ENCODE measurements at regions not wholly inside any gene's neighbourhood (a gene's known extent, or its start where the extent isn't known, plus 50 kb on each side); places are given as distances from the start of the nearest gene placed in this dataset.
A peak's percentile ranks its signal among the peaks of the same experiment; 100 is the strongest.
"Not testable (repeated sequence)": the region's sequence is repeated elsewhere in the genome, so short reads cannot be mapped to it uniquely, and the experiment has no call there.

GRCh38 chr13:18322821-18323220 lies 858.8 kb downstream of the TUBA3C start:
- H3K27ac Mint-ChIP-seq; H3K4me3 Mint-ChIP-seq; H3K36me3 ChIP-seq (ENCODE audit: control insufficient read depth in 2 of 3, insufficient read depth in 3 of 3, low read length in 3 of 3); CTCF ChIA-PET; H3K36me3 Mint-ChIP-seq; ATAC-seq; H3K9me3 ChIP-seq (ENCODE audit: control insufficient read depth in 2 of 3, low read length in 3 of 3); intact Hi-C loops (cut with micrococcal nuclease); H3K27me3 Mint-ChIP-seq; H3K4me3 ChIP-seq (ENCODE audit: low read length); H3K27me3 ChIP-seq (ENCODE audit: control insufficient read depth in 2 of 2, insufficient read depth in 2 of 2, low read length in 2 of 2); DNase-seq; H3K4me1 Mint-ChIP-seq; H3K4me1 ChIP-seq (ENCODE audit: control insufficient read depth in 2 of 2, insufficient read depth in 2 of 2, low read length in 2 of 2); H3K27ac ChIP-seq (ENCODE audit: low read depth, low read length); POLR2A ChIA-PET: not testable (repeated sequence)
- H3K9me3 Mint-ChIP-seq = peaks cover 0 to 16% (median 0%) of the 10 kb centered on the region in 11 donors

- H3K9me3 Mint-ChIP-seq = peaks cover 0 to 25% (median 4%) of the 10 kb centered on the region in 11 donors
- intact Hi-C loops (cut with micrococcal nuclease); H3K4me3 Mint-ChIP-seq; H3K4me1 ChIP-seq (ENCODE audit: control insufficient read depth in 2 of 2, insufficient read depth in 2 of 2, low read length in 2 of 2); H3K4me1 Mint-ChIP-seq; ATAC-seq; H3K9me3 ChIP-seq (ENCODE audit: control insufficient read depth in 2 of 3, low read length in 3 of 3); H3K27ac ChIP-seq (ENCODE audit: low read depth, low read length); H3K27ac Mint-ChIP-seq; H3K4me3 ChIP-seq (ENCODE audit: low read length); H3K36me3 ChIP-seq (ENCODE audit: control insufficient read depth in 2 of 3, insufficient read depth in 3 of 3, low read length in 3 of 3); POLR2A ChIA-PET; H3K36me3 Mint-ChIP-seq; DNase-seq; CTCF ChIA-PET; H3K27me3 ChIP-seq (ENCODE audit: control insufficient read depth in 2 of 2, insufficient read depth in 2 of 2, low read length in 2 of 2); H3K27me3 Mint-ChIP-seq: not testable (repeated sequence)
Observed at GRCh38 chr13:18319653-18320052, 862.0 kb downstream of the TUBA3C start.

DNA sequence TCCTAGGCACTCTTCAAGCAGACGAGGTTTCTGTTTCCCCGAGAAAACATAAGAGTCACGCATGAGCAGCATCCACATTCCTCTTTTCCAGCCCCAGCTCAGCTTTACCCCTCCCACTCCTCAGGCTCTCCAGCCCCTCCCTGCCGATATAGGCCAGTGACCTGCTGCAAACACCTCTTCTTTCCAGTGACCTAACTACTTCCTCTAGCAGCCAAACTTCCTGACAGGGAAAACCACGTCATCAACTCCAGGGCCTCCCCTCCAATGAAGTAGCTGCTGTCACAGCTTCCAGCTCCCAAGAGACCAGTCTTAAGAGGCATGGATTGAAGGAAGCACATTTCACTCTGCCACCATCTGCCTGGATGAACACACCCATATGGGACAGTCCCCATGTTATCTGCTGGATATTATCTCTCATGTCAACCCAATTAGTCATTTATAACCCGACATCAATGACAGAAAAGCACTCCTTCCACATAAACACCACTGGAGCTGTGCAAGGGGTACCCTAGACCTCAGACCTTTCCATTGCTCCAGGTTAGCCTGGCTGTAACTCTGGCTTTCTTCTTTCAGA lies 878.3 kb downstream of the TUBA3C start:
- H3K4me3 ChIP-seq (ENCODE audit: low read length); H3K4me1 Mint-ChIP-seq; H3K27ac ChIP-seq (ENCODE audit: low read depth, low read length); H3K27ac Mint-ChIP-seq; H3K27me3 ChIP-seq (ENCODE audit: control insufficient read depth in 2 of 2, insufficient read depth in 2 of 2, low read length in 2 of 2); DNase-seq; H3K27me3 Mint-ChIP-seq; POLR2A ChIA-PET; H3K4me1 ChIP-seq (ENCODE audit: control insufficient read depth in 2 of 2, insufficient read depth in 2 of 2, low read length in 2 of 2); H3K4me3 Mint-ChIP-seq; intact Hi-C loops (cut with micrococcal nuclease); CTCF ChIA-PET; H3K36me3 Mint-ChIP-seq; H3K9me3 ChIP-seq (ENCODE audit: control insufficient read depth in 2 of 3, low read length in 3 of 3); ATAC-seq; H3K36me3 ChIP-seq (ENCODE audit: control insufficient read depth in 2 of 3, insufficient read depth in 3 of 3, low read length in 3 of 3): not testable (repeated sequence)
- H3K9me3 Mint-ChIP-seq = peaks cover 0 to 33% (median 12%) of the 10 kb centered on the region in 11 donors

GRCh38 chr13:18300968-18301367 lies 880.7 kb downstream of the TUBA3C start:
- H3K4me3 ChIP-seq (ENCODE audit: low read length); H3K36me3 ChIP-seq (ENCODE audit: control insufficient read depth in 2 of 3, insufficient read depth in 3 of 3, low read length in 3 of 3); H3K4me1 Mint-ChIP-seq; H3K4me1 ChIP-seq (ENCODE audit: control insufficient read depth in 2 of 2, insufficient read depth in 2 of 2, low read length in 2 of 2); H3K4me3 Mint-ChIP-seq; H3K27me3 Mint-ChIP-seq; H3K9me3 ChIP-seq (ENCODE audit: control insufficient read depth in 2 of 3, low read length in 3 of 3); DNase-seq; intact Hi-C loops (cut with micrococcal nuclease); ATAC-seq; H3K27ac Mint-ChIP-seq; H3K27me3 ChIP-seq (ENCODE audit: control insufficient read depth in 2 of 2, insufficient read depth in 2 of 2, low read length in 2 of 2); POLR2A ChIA-PET; H3K36me3 Mint-ChIP-seq; CTCF ChIA-PET; H3K27ac ChIP-seq (ENCODE audit: low read depth, low read length): not testable (repeated sequence)
- peaks cover 0 to 37% (median 16%) of the 10 kb centered on the region in 11 donors for H3K9me3 Mint-ChIP-seq

- H3K4me3 ChIP-seq (ENCODE audit: low read length); H3K27me3 ChIP-seq (ENCODE audit: control insufficient read depth in 2 of 2, insufficient read depth in 2 of 2, low read length in 2 of 2); H3K27ac ChIP-seq (ENCODE audit: low read depth, low read length); H3K36me3 ChIP-seq (ENCODE audit: control insufficient read depth in 2 of 3, insufficient read depth in 3 of 3, low read length in 3 of 3); H3K27me3 Mint-ChIP-seq; intact Hi-C loops (cut with micrococcal nuclease); H3K4me1 ChIP-seq (ENCODE audit: control insufficient read depth in 2 of 2, insufficient read depth in 2 of 2, low read length in 2 of 2); DNase-seq; POLR2A ChIA-PET; H3K4me1 Mint-ChIP-seq; ATAC-seq; H3K9me3 ChIP-seq (ENCODE audit: control insufficient read depth in 2 of 3, low read length in 3 of 3); CTCF ChIA-PET; H3K36me3 Mint-ChIP-seq; H3K27ac Mint-ChIP-seq; H3K4me3 Mint-ChIP-seq: not testable (repeated sequence)
- peaks cover 0 to 18% (median 9%) of the 10 kb centered on the region in 11 donors for H3K9me3 Mint-ChIP-seq
Observed at GRCh38 chr13:18297359-18297758, 884.3 kb downstream of the TUBA3C start.

DNA sequence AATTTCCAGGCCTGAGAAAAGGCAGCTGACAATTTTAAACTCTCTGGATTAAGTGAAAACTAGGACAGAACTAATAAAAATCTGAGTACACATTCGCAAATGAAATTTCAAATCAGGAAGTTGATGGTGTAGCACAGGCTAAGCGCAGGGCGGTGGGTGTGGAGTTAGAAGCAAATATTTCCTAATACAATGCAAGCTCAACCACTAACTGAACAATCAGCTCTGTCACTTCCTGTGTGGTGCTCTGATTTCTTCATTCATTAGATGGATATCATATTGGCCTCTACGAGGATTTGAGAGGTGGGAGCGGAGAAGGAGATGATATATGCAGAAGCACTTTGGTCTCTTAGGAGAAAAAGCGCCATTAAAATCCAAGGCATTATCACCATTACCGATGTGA lies 885.0 kb downstream of the TUBA3C start:
- H3K36me3 Mint-ChIP-seq; H3K4me1 Mint-ChIP-seq; DNase-seq; POLR2A ChIA-PET; H3K27ac Mint-ChIP-seq; H3K4me3 Mint-ChIP-seq; H3K27me3 ChIP-seq (ENCODE audit: control insufficient read depth in 2 of 2, insufficient read depth in 2 of 2, low read length in 2 of 2); H3K36me3 ChIP-seq (ENCODE audit: control insufficient read depth in 2 of 3, insufficient read depth in 3 of 3, low read length in 3 of 3); H3K9me3 ChIP-seq (ENCODE audit: control insufficient read depth in 2 of 3, low read length in 3 of 3); CTCF ChIA-PET; H3K27ac ChIP-seq (ENCODE audit: low read depth, low read length); H3K27me3 Mint-ChIP-seq; H3K4me1 ChIP-seq (ENCODE audit: control insufficient read depth in 2 of 2, insufficient read depth in 2 of 2, low read length in 2 of 2); intact Hi-C loops (cut with micrococcal nuclease); H3K4me3 ChIP-seq (ENCODE audit: low read length): not testable (repeated sequence)
- peak; percentile 66 for ATAC-seq
- H3K9me3 Mint-ChIP-seq = peaks cover 0 to 11% (median 4%) of the 10 kb centered on the region in 11 donors

DNA sequence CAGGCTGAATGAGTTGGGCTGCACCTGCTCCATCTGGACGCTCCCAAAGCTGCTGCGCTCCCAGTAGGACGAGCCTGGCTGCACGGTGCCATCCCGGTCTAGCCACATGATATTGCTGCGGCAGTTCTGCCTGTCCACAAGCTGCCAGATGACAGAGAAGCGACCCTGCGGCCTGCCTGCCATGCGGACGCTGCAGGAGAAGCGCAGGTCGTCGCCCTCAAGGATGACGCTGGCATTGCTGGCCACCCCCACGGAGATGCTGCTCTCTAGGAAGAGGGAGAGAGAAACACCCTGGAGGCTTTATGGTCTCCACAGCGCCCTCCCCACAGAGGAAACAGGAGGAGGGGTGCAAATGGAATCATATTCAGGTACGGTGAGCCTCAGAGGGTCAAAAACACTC lies 887.3 kb downstream of the TUBA3C start:
- H3K4me3 Mint-ChIP-seq; H3K4me1 Mint-ChIP-seq; H3K27ac ChIP-seq (ENCODE audit: low read depth, low read length); H3K36me3 ChIP-seq (ENCODE audit: control insufficient read depth in 2 of 3, insufficient read depth in 3 of 3, low read length in 3 of 3); H3K27me3 ChIP-seq (ENCODE audit: control insufficient read depth in 2 of 2, insufficient read depth in 2 of 2, low read length in 2 of 2); intact Hi-C loops (cut with micrococcal nuclease); CTCF ChIA-PET; DNase-seq; POLR2A ChIA-PET; H3K36me3 Mint-ChIP-seq; H3K27me3 Mint-ChIP-seq; H3K9me3 ChIP-seq (ENCODE audit: control insufficient read depth in 2 of 3, low read length in 3 of 3); H3K4me1 ChIP-seq (ENCODE audit: control insufficient read depth in 2 of 2, insufficient read depth in 2 of 2, low read length in 2 of 2); ATAC-seq; H3K4me3 ChIP-seq (ENCODE audit: low read length); H3K27ac Mint-ChIP-seq: not testable (repeated sequence)
- peaks cover 0 to 12% (median 5%) of the 10 kb centered on the region in 11 donors for H3K9me3 Mint-ChIP-seq

Measured in naive thymus-derived CD4-positive, alpha-beta T cell (primary cell).